SU-DHL-6 (cell line): ENCODE measurements at regions not wholly inside any gene's neighbourhood (a gene's known extent, or its start where the extent isn't known, plus 50 kb on each side); places are given as distances from the start of the nearest gene placed in this dataset.

Experiments
- EZH2phosphoT487 ChIP-seq: fragments of 200-600 bp; sonication (generic), shearing (Covaris generic); conservative IDR thresholded peaks from 2 replicates; pipeline ENCODE4 v1.6.1; 2018; ENCODE audit warnings: mild to moderate bottlenecking, antibody characterized with exemption, low read length, moderate library complexity, mixed read lengths
- TF ChIP-seq, protein P1 (sequence below): fragments of 200-600 bp; sonication (generic); IDR thresholded peaks from one replicate; pipeline ENCODE4 v1.5.1; 2017; ENCODE audit warnings: antibody characterized with exemption, mild to moderate bottlenecking, low read length, moderate library complexity; ENCODE audit not compliant: insufficient read depth, poor library complexity, severe bottlenecking

DNA sequence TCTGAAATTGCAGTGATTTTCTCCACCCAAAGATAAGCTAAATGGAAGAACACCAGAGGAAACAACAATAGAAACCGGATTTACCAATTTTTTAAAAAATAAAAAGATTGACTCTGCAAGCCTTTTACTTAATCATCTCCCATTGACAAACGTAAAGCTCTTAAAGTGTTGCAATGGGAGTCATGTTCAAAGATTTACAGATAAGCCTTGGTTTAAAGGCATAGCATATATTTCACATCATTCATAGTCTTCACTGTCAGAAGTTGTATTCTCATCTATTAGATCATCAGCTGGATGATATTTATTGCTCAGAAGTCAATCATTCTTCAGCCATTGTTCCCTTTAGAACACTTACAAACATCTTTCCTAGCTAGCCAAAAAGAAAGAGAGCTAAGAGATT, 397.6 kb downstream of the GBE1 start:
- TF ChIP-seq, protein P1, sequence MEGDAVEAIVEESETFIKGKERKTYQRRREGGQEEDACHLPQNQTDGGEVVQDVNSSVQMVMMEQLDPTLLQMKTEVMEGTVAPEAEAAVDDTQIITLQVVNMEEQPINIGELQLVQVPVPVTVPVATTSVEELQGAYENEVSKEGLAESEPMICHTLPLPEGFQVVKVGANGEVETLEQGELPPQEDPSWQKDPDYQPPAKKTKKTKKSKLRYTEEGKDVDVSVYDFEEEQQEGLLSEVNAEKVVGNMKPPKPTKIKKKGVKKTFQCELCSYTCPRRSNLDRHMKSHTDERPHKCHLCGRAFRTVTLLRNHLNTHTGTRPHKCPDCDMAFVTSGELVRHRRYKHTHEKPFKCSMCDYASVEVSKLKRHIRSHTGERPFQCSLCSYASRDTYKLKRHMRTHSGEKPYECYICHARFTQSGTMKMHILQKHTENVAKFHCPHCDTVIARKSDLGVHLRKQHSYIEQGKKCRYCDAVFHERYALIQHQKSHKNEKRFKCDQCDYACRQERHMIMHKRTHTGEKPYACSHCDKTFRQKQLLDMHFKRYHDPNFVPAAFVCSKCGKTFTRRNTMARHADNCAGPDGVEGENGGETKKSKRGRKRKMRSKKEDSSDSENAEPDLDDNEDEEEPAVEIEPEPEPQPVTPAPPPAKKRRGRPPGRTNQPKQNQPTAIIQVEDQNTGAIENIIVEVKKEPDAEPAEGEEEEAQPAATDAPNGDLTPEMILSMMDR = no peak
- no peak for TF ChIP-seq EZH2phosphoT487
